ENCODE measurements at regions not wholly inside any gene's neighbourhood (a gene's known extent, or its start where the extent isn't known, plus 50 kb on each side); places are given as distances from the start of the nearest gene placed in this dataset.

DNA sequence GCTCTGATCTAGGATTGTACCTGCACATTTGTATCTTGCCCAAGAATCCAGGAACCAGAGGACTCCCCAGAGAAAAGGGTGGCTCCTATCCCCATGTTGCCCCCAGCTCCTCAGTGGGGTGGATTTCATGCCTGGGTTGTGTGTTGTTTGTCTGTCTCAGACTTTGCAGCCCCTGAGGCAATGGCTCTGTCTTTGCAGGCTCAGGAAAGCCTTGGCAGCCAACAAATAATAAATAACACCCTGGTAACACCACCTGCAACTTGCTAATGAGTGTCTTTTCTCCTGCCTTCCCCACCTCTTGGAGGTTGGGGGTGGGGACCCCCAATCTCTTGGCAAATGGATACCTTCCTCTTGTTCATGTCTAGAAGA, 65.2 kb upstream of the CISTR start:
- TF ChIP-seq PHF8 (IDR thresholded peaks at IDR 0.05; ENCODE audit: borderline replicate concordance, low read depth), result no peak
- no peak for TF ChIP-seq CTCF (IDR thresholded peaks at IDR 0.05)

Data from A549 (cell line).